DND-41 (cell line): ENCODE measurements at regions not wholly inside any gene's neighbourhood (a gene's known extent, or its start where the extent isn't known, plus 50 kb on each side); places are given as distances from the start of the nearest gene placed in this dataset.

Experiments
- EZH2 ChIP-seq: IDR thresholded peaks from 3 replicates; pipeline ENCODE4 v1.6.1; 2012; ENCODE audit warnings: borderline replicate concordance, low read depth, mild to moderate bottlenecking, moderate library complexity, low read length, inconsistent platforms; ENCODE audit not compliant: severe bottlenecking
- TF ChIP-seq, protein P1 (sequence below): IDR thresholded peaks from 2 replicates; pipeline ENCODE4 v1.5.1; 2012; ENCODE audit warnings: borderline replicate concordance, low read length, moderate library complexity, mild to moderate bottlenecking; ENCODE audit not compliant: poor library complexity, severe bottlenecking; ENCODE audit errors: extremely low read depth

DNA sequence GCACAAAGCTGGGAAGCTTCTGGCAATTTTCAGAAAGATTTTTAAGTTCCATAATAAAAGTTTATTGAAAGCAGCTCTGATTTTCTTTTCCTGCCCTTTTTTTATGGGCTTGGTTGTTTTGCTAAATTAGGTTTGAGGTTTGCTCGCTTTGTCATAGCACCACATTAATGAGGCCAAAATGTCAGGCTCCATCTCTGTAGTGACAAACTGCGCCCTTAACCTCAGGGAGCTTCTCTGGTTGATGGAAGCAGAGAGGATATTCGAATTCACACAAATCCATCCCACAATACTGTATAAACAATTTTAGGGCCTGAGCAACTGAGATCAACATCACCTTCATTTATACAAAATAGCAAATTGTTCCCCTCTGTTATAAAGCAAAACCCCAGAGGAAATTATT lies 342.6 kb upstream of the TMPO start:
- TF ChIP-seq, protein P1, sequence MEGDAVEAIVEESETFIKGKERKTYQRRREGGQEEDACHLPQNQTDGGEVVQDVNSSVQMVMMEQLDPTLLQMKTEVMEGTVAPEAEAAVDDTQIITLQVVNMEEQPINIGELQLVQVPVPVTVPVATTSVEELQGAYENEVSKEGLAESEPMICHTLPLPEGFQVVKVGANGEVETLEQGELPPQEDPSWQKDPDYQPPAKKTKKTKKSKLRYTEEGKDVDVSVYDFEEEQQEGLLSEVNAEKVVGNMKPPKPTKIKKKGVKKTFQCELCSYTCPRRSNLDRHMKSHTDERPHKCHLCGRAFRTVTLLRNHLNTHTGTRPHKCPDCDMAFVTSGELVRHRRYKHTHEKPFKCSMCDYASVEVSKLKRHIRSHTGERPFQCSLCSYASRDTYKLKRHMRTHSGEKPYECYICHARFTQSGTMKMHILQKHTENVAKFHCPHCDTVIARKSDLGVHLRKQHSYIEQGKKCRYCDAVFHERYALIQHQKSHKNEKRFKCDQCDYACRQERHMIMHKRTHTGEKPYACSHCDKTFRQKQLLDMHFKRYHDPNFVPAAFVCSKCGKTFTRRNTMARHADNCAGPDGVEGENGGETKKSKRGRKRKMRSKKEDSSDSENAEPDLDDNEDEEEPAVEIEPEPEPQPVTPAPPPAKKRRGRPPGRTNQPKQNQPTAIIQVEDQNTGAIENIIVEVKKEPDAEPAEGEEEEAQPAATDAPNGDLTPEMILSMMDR: no peak
- TF ChIP-seq EZH2: no peak
